ENCODE measurements at regions not wholly inside any gene's neighbourhood (a gene's known extent, or its start where the extent isn't known, plus 50 kb on each side); places are given as distances from the start of the nearest gene placed in this dataset.

DNA sequence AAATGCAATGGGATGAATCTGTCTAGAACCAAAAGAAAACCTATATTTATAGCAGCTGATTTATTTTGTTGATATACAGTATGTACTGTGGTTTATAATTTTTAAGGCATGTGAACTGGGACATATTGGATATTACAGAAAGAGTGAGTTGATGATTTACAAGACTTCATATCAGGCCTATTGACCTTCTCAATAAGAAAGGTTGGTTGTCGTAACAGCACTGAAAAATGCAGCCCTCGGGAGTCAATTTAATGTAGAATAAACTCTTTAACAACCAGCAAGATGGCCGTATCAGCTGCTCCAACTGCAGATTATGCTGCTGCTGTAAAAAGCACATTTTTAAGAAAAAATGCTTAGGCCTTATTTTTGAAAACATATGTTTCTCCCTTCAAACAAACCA lies 407.3 kb downstream of the GXYLT1 start:
- no peak for DNase-seq

DNA sequence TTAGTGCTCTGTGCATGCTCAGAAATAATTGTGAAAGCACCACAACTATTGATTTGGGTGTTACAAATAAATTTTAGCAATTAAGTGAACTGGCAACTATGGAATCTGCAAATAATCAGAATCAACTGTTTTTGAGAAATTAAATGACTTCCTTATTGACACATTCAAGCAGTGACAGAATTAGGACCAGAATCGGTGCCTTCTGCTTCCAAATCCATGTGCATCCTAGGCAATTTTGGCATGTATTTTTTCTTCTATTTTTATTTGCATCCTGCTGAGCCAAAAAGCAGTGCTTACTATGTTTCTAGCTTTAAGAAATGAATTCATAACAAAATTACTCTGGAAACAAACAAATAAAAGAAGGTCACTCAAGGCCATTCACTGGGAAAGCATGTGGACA lies 408.2 kb downstream of the GXYLT1 start:
- no peak for DNase-seq

DNA sequence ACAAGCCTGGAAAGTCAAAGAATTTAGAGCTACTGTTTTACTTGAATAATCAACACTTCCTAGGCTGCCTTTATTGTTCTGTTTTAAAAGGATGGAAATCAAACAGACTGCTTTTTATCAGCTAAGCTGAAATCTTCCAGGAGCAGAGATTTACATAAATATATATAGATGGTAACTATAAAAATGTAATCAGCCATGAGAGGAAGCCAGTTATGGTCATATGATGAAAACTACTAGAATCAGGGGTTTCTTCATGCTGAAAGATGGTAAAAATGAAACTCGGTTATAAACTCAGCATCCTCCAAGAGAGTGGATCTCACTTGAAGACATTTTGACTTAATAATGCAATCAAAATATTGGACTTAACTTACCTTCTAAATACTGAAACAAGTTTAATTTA lies 413.0 kb downstream of the GXYLT1 start:
- DNase-seq = no peak

GRCh38 chr12:41731061-41731460 lies 413.6 kb downstream of the GXYLT1 start:
- DNase-seq = no peak

DNA sequence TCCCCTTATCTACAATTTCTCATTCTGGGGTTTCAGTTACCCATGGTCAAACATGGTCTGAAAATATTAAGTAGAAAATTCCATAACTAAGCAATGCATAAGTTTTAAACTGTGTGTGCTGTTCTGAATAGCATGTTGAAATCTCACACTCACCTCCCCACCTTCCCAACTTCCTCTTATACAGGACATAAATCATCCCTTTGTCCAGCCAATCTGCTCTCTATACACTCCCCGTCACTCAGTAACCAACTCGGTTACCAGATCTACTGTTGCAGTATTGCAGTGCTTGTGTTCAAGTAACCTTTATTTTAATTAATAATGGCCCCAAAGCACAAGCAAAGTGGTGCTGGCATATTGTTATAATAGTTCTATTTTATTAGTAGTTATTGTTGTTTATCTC lies 420.5 kb downstream of the GXYLT1 start:
- no peak for DNase-seq

DNA sequence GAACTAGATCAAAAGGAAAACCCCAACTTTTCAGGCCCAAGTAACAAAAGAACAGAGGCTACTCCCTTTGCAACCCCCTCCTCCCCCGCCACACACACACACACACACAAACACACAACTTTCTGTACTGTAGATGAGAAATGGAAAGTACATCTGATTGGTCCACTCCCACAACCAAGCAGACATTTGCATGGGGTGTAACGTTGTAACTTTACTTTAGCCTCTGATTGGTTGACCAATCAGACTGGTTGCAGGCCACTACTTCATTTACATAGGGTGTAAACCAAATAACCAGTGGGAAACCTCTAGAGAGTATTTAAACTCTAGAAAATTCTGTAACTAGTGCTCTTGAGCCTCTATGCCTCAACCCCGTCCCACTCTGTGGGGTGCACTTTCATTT lies 425.5 kb downstream of the GXYLT1 start:
- DNase-seq = no peak

DNA sequence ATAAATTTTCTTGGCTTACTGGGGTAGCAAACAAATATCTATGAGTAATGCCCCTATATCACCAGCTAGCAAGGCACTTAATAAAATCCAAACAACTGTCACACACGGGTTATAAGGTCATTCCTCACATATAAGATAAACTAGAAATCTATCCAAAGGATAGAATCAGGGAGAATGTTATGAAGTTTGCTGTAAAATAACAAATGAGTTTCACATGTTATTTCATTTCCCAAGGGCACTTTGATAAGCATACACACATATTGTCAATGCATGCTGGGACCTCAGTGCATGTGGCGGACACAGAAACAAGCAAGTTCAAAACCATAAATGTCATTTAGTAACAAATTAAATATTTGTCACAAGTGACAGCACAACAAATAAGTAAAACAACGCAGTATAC lies 429.4 kb downstream of the GXYLT1 start:
- no peak for DNase-seq

DNA sequence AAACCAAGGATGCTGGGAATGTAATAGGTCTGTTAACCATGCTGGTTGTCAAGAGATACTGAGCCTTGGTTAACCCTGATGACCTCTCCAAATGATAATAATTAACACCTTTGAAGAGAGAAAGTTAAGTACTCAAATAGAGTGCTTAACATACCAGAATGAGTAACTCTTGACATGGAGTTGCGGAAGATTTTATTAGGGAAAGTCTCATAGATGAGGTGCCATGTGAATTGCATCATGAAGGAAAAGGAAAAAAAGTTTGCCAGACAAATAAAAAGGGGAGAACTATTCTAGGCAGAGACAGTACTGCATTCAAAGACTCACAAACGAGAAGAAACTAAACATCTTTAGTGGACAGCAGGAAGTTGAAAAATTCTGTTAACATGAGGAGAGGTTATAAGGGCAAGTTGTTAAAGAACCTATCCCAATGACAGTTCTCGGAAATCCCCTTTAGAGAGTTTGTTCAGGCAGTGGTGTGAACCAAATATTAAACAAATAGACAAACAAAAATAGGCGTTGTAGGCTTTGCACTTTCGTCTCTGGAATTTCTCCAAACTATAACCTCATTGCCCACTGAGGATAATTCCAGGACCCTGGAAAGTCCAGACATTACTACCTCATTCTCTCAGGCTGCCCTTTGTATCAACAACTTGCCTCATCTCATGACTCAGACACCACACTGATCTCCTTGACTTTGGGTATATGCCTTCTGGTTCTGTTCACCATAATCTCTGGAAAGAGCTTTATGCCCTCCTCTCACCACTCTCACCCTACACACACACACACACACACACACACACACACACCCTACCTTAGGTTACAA lies 435.0 kb downstream of the GXYLT1 start:
- no peak for DNase-seq

DNA sequence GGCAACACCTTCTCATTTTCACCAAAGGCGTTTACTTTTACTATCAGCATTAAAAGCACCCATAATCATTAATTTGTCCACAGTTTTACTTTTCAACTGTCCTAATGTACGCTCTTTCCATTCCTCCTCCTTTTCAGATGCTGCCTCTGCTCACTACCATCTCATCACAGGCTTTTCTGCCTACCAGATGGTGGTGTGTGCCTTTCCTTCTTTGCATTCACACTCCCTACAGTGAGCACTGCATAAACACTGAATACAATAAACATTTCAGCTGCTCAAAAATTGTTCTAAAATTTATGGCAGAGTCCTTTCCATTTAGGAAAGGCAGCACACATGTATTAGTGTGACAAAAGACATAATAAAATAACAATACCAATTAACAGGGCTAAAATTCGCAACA lies 435.7 kb downstream of the GXYLT1 start:
- DNase-seq = no peak

DNA sequence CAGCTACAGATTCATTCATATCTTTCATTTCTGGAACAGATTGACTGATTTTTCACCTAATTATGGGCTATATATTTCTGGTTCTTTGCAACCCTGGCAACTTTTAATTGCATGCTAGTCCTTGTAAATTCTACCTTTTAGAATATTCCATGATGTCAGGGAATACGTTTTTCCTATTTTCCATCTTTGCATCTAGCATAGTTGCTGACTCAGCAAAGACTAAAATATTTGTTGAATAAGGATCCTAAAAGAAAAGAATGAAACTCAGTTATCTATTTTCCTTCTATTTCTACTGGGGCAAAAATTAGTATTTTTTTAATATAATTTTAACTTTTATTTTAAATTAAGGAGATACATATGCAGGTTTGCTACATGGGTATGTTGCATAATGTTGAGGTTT lies 438.3 kb downstream of the GXYLT1 start:
- DNase-seq = no peak

DNA sequence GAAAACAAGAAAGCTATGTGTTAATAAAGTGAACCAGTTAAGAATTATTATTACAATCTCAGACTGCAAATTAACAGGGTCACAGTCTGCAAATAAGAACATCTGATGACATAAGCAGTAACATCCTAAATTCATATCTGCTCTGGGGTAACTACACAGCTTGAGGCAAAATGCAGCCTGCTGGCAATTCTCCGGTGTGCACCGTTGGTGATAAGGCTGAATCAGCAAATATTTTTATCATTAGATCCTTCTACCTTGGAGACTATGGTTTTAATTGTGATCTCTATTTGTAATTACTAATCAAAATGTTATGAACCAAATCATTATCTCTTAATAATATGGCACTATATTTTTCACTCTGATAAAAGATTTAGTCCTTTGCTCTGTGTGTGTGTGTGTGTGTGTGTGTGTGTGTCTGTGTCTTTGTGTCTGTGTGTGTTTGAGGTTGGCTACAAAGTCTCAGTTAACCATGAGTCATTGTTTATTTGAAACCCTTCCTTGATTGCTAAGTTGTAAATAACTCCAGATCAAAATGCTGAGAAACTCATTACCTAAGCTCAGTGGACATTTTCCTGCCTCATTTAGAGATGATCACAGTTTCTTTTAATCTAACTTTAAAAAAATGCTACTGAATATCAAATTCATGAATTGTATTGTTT lies 442.6 kb downstream of the GXYLT1 start:
- no peak for DNase-seq

DNA sequence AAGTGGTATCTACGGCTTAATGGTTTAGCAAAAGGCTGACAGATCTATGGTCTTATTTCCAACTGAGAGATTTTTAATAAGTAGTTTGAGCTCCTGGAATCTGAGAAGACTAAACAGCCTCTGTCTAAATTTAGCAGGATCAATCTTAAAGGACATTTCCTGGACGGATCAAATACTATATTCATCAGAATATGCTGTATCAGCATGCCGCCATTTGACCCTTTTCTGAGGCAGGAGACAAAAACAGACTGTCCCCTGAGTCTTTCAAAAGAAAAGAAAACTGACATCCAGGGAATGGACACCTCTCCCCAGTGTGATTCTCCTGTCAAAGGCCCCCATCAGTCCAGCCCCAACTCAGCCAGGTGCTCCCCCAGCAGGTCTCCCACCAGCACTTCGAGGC lies 443.7 kb downstream of the GXYLT1 start:
- no peak for DNase-seq

DNA sequence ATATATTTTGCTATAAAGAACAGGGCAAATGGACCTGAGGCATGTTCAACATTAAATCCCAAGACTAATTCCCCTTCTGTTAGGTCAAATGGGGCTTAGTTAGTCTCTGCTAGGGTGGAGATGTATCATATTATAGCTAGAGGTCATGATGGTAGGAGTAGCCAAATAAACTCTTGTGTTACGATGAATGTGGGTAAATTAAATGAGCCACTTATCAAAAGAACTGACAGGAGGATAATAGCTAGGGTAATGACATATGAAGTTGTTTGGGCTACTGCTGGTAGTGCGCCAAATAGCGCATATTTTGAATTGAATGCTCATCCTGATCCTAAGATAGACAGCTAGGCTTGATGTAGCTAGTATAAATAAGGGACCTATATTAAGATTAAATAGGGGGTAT lies 445.0 kb downstream of the GXYLT1 start:
- no peak for DNase-seq

GRCh38 chr12:41697161-41697560 lies 447.5 kb downstream of the GXYLT1 start:
- no peak for DNase-seq

- DNase-seq = no peak
These were observed 459.7 kb downstream of the GXYLT1 start for GRCh38 chr12:41684997-41685396.

DNA sequence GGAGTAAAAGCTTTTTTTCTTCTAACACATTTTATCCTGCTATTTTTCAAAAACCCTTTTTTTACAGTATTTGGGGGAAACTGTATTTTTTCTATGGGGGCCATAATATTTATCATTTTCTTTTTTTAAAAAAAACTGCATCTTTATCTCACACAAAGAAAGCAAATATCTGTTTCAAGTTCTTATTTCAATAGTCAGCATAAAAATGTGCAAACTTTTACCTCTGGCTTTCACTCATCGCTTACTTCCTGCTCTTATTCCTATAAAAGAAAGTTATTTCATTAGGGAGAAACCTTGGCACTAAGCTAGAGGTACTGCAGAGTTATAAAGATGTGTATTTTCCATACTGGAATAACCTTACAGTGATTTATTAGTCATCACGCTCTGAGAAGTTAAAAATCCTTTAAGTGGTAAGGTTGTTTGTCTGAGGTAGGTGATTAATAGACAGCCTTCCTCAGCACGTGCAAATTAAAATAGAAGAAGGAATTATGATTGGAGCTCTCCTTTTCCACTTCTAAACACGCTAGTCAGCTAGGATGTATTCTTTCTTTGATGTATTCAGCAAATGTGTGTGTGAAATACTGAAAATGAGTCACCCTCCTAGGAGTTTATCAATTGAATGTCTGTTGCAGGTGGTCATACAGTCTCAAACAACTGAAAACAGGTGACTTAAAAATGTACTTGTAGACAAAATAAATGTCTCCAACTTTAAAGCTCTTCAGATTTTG lies 461.0 kb downstream of the GXYLT1 start:
- no peak for DNase-seq

GRCh38 chr12:41683023-41683422 lies 461.7 kb downstream of the GXYLT1 start:
- DNase-seq = no peak

- DNase-seq = no peak
These were observed 462.8 kb downstream of the GXYLT1 start for GRCh38 chr12:41681898-41682297.

GRCh38 chr12:41680155-41680554 lies 464.5 kb downstream of the GXYLT1 start:
- no peak for DNase-seq

- DNase-seq = no peak
These were observed 475.6 kb downstream of the PDZRN4 start for GRCh38 chr12:41663598-41664265.

- DNase-seq = no peak
These were observed 473.1 kb downstream of the PDZRN4 start for GRCh38 chr12:41661141-41661765.

DNA sequence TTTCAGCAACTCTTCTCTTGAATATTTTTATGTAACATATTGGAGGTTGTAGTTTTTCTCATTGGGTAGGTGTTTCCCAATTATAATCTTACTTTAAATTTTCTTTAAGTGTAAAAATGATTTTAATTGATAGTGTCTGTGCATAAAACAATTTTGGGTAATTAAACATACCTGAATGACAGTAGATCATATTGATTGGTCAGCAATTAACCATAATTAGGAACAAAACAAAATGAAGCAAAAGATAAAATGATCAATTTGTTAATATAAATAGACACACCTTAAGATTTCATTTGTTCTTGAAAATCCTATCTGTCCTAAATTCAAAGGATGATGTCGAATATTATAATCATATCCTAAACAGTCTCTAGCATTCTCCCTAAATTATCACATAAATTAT lies 468.3 kb downstream of the PDZRN4 start:
- no peak for DNase-seq
